ENCODE measurements at regions not wholly inside any gene's neighbourhood (a gene's known extent, or its start where the extent isn't known, plus 50 kb on each side); places are given as distances from the start of the nearest gene placed in this dataset.

- H3K27me3 ChIP-seq (ENCODE audit: control insufficient read depth in 1 of 2, insufficient read depth in 2 of 2, low read length in 2 of 2), result peaks cover 0 to 4% of the 10 kb centered on the region in 2 donors
- H3K4me3 ChIP-seq (ENCODE audit: low read depth in 1 of 2, low read length in 2 of 2), result no peak overlapping the region
- H3K4me1 ChIP-seq (ENCODE audit: control insufficient read depth in 1 of 2, insufficient read depth in 2 of 2, low read length in 2 of 2), result no peaks in the 10 kb centered on the region
- H3K36me3 ChIP-seq (ENCODE audit: control insufficient read depth in 1 of 2, insufficient read depth in 2 of 2, low read length in 2 of 2), result no peaks in the 10 kb centered on the region
- peaks cover 2 to 5% of the 10 kb centered on the region in 2 donors for H3K9me3 ChIP-seq (ENCODE audit: control insufficient read depth in 1 of 2, low read length in 2 of 2)
- H3K27ac ChIP-seq (ENCODE audit: low read depth, low read length), result no peak overlapping the region
- H3K9ac ChIP-seq (ENCODE audit: low read depth in 1 of 2, low read length in 2 of 2), result no peak overlapping the region
These were observed 78.5 kb upstream of the PCBD1 start for GRCh38 chr10:70966646-70967553.

- Histone ChIP-seq H3K36me3 (ENCODE audit: control insufficient read depth in 1 of 2, insufficient read depth in 2 of 2, low read length in 2 of 2) (no peaks in the 10 kb centered on the region), H3K27ac (ENCODE audit: low read depth, low read length) (no peak overlapping the region), H3K27me3 (ENCODE audit: control insufficient read depth in 1 of 2, insufficient read depth in 2 of 2, low read length in 2 of 2) (peaks cover 0 to 4% of the 10 kb centered on the region in 2 donors), H3K9me3 (ENCODE audit: control insufficient read depth in 1 of 2, low read length in 2 of 2) (peaks cover 2 to 11% of the 10 kb centered on the region in 2 donors), H3K9ac (ENCODE audit: low read depth in 1 of 2, low read length in 2 of 2) (no peak overlapping the region), H3K4me3 (ENCODE audit: low read depth in 1 of 2, low read length in 2 of 2) (no peak overlapping the region), H3K4me1 (ENCODE audit: control insufficient read depth in 1 of 2, insufficient read depth in 2 of 2, low read length in 2 of 2) (no peaks in the 10 kb centered on the region)
These were observed 79.5 kb upstream of the PCBD1 start for GRCh38 chr10:70967591-70968587.

GRCh38 chr10:70969188-70969587 is 80.8 kb upstream of the PCBD1 start:
- H3K27ac ChIP-seq (ENCODE audit: low read depth, low read length), result no peak overlapping the region
- no peaks in the 10 kb centered on the region for H3K4me1 ChIP-seq (ENCODE audit: control insufficient read depth in 1 of 2, insufficient read depth in 2 of 2, low read length in 2 of 2)

GRCh38 chr10:70970830-70971229 is 82.5 kb upstream of the PCBD1 start:
- H3K4me3 ChIP-seq (ENCODE audit: low read depth in 1 of 2, low read length in 2 of 2), result no peak overlapping the region

More at GRCh38 chr10:70969188-70969587, 80.8 kb upstream of the PCBD1 start:
- Histone ChIP-seq H3K4me3 (ENCODE audit: low read depth in 1 of 2, low read length in 2 of 2) (no peak overlapping the region), H3K36me3 (ENCODE audit: control insufficient read depth in 1 of 2, insufficient read depth in 2 of 2, low read length in 2 of 2) (no peaks in the 10 kb centered on the region), H3K27me3 (ENCODE audit: control insufficient read depth in 1 of 2, insufficient read depth in 2 of 2, low read length in 2 of 2) (peaks cover 0 to 4% of the 10 kb centered on the region in 2 donors), H3K9me3 (ENCODE audit: control insufficient read depth in 1 of 2, low read length in 2 of 2) (peaks cover 2 to 11% of the 10 kb centered on the region in 2 donors), H3K9ac (ENCODE audit: low read depth in 1 of 2, low read length in 2 of 2) (no peak overlapping the region)

GRCh38 chr10:70973275-70973674 is 84.9 kb upstream of the PCBD1 start:
- no peaks in the 10 kb centered on the region for H3K4me1 ChIP-seq (ENCODE audit: control insufficient read depth in 1 of 2, insufficient read depth in 2 of 2, low read length in 2 of 2)
- H3K36me3 ChIP-seq (ENCODE audit: control insufficient read depth in 1 of 2, insufficient read depth in 2 of 2, low read length in 2 of 2), result no peaks in the 10 kb centered on the region
- no peak overlapping the region for H3K9ac ChIP-seq (ENCODE audit: low read depth in 1 of 2, low read length in 2 of 2)
- H3K4me3 ChIP-seq (ENCODE audit: low read depth in 1 of 2, low read length in 2 of 2), result no peak overlapping the region
- peaks cover 0 to 4% of the 10 kb centered on the region in 2 donors for H3K27me3 ChIP-seq (ENCODE audit: control insufficient read depth in 1 of 2, insufficient read depth in 2 of 2, low read length in 2 of 2)
- peaks cover 2 to 11% of the 10 kb centered on the region in 2 donors for H3K9me3 ChIP-seq (ENCODE audit: control insufficient read depth in 1 of 2, low read length in 2 of 2)
- H3K27ac ChIP-seq (ENCODE audit: low read depth, low read length), result no peak overlapping the region

More at GRCh38 chr10:70970830-70971229, 82.5 kb upstream of the PCBD1 start:
- H3K27ac ChIP-seq (ENCODE audit: low read depth, low read length), result no peak overlapping the region
- no peaks in the 10 kb centered on the region for H3K36me3 ChIP-seq (ENCODE audit: control insufficient read depth in 1 of 2, insufficient read depth in 2 of 2, low read length in 2 of 2)
- peaks cover 0 to 4% of the 10 kb centered on the region in 2 donors for H3K27me3 ChIP-seq (ENCODE audit: control insufficient read depth in 1 of 2, insufficient read depth in 2 of 2, low read length in 2 of 2)
- H3K4me1 ChIP-seq (ENCODE audit: control insufficient read depth in 1 of 2, insufficient read depth in 2 of 2, low read length in 2 of 2), result no peaks in the 10 kb centered on the region
- peaks cover 2 to 11% of the 10 kb centered on the region in 2 donors for H3K9me3 ChIP-seq (ENCODE audit: control insufficient read depth in 1 of 2, low read length in 2 of 2)
- no peak overlapping the region for H3K9ac ChIP-seq (ENCODE audit: low read depth in 1 of 2, low read length in 2 of 2)

GRCh38 chr10:70974351-70974901 is 86.1 kb upstream of the PCBD1 start:
- H3K9ac ChIP-seq (ENCODE audit: low read depth in 1 of 2, low read length in 2 of 2), result no peak overlapping the region
- H3K36me3 ChIP-seq (ENCODE audit: control insufficient read depth in 1 of 2, insufficient read depth in 2 of 2, low read length in 2 of 2), result no peaks in the 10 kb centered on the region
- H3K4me1 ChIP-seq (ENCODE audit: control insufficient read depth in 1 of 2, insufficient read depth in 2 of 2, low read length in 2 of 2), result no peaks in the 10 kb centered on the region
- no peak overlapping the region for H3K27ac ChIP-seq (ENCODE audit: low read depth, low read length)
- H3K9me3 ChIP-seq (ENCODE audit: control insufficient read depth in 1 of 2, low read length in 2 of 2), result peaks cover 2 to 11% of the 10 kb centered on the region in 2 donors
- H3K4me3 ChIP-seq (ENCODE audit: low read depth in 1 of 2, low read length in 2 of 2), result no peak overlapping the region
- H3K27me3 ChIP-seq (ENCODE audit: control insufficient read depth in 1 of 2, insufficient read depth in 2 of 2, low read length in 2 of 2), result peaks cover 0 to 4% of the 10 kb centered on the region in 2 donors

- peaks cover 2 to 11% of the 10 kb centered on the region in 2 donors for H3K9me3 ChIP-seq (ENCODE audit: control insufficient read depth in 1 of 2, low read length in 2 of 2)
- H3K9ac ChIP-seq (ENCODE audit: low read depth in 1 of 2, low read length in 2 of 2), result no peak overlapping the region
- H3K27me3 ChIP-seq (ENCODE audit: control insufficient read depth in 1 of 2, insufficient read depth in 2 of 2, low read length in 2 of 2), result peaks cover 0 to 4% of the 10 kb centered on the region in 2 donors
- H3K27ac ChIP-seq (ENCODE audit: low read depth, low read length), result no peak overlapping the region
- H3K4me3 ChIP-seq (ENCODE audit: low read depth in 1 of 2, low read length in 2 of 2), result no peak overlapping the region
- no peaks in the 10 kb centered on the region for H3K36me3 ChIP-seq (ENCODE audit: control insufficient read depth in 1 of 2, insufficient read depth in 2 of 2, low read length in 2 of 2)
- no peaks in the 10 kb centered on the region for H3K4me1 ChIP-seq (ENCODE audit: control insufficient read depth in 1 of 2, insufficient read depth in 2 of 2, low read length in 2 of 2)
These were observed 86.6 kb upstream of the PCBD1 start for GRCh38 chr10:70974920-70975319.

GRCh38 chr10:70976063-70976695 is 87.8 kb upstream of the PCBD1 start:
- Histone ChIP-seq H3K4me3 (ENCODE audit: low read depth in 1 of 2, low read length in 2 of 2) (no peak overlapping the region), H3K27ac (ENCODE audit: low read depth, low read length) (no peak overlapping the region)

GRCh38 chr10:70977625-70978024 is 89.3 kb upstream of the PCBD1 start:
- no peaks in the 10 kb centered on the region for H3K27me3 ChIP-seq (ENCODE audit: control insufficient read depth in 1 of 2, insufficient read depth in 2 of 2, low read length in 2 of 2)
- no peak overlapping the region for H3K4me3 ChIP-seq (ENCODE audit: low read depth in 1 of 2, low read length in 2 of 2)
- H3K4me1 ChIP-seq (ENCODE audit: control insufficient read depth in 1 of 2, insufficient read depth in 2 of 2, low read length in 2 of 2), result peaks cover 0 to 2% of the 10 kb centered on the region in 2 donors
- no peak overlapping the region for H3K9ac ChIP-seq (ENCODE audit: low read depth in 1 of 2, low read length in 2 of 2)
- H3K36me3 ChIP-seq (ENCODE audit: control insufficient read depth in 1 of 2, insufficient read depth in 2 of 2, low read length in 2 of 2), result no peaks in the 10 kb centered on the region
- no peak overlapping the region for H3K27ac ChIP-seq (ENCODE audit: low read depth, low read length)
- peaks cover 0 to under 1% of the 10 kb centered on the region in 2 donors for H3K9me3 ChIP-seq (ENCODE audit: control insufficient read depth in 1 of 2, low read length in 2 of 2)

More at GRCh38 chr10:70976063-70976695, 87.8 kb upstream of the PCBD1 start:
- Histone ChIP-seq H3K4me1 (ENCODE audit: control insufficient read depth in 1 of 2, insufficient read depth in 2 of 2, low read length in 2 of 2) (no peaks in the 10 kb centered on the region), H3K9me3 (ENCODE audit: control insufficient read depth in 1 of 2, low read length in 2 of 2) (peaks cover 2 to 11% of the 10 kb centered on the region in 2 donors), H3K9ac (ENCODE audit: low read depth in 1 of 2, low read length in 2 of 2) (no peak overlapping the region), H3K36me3 (ENCODE audit: control insufficient read depth in 1 of 2, insufficient read depth in 2 of 2, low read length in 2 of 2) (no peaks in the 10 kb centered on the region), H3K27me3 (ENCODE audit: control insufficient read depth in 1 of 2, insufficient read depth in 2 of 2, low read length in 2 of 2) (no peaks in the 10 kb centered on the region)

All from duodenal mucosa (tissue), 2 donors.